Liver (tissue), 8 donors: ENCODE measurements at regions not wholly inside any gene's neighbourhood (a gene's known extent, or its start where the extent isn't known, plus 50 kb on each side); places are given as distances from the start of the nearest gene placed in this dataset.
A peak's percentile ranks its signal among the peaks of the same experiment; 100 is the strongest.

Source experiments
- DNase-seq: peaks from one replicate; pipeline ENCODE4 v3.0.0-alpha.2; 2017; ENCODE audit warnings: low spot score
- H3K27ac ChIP-seq, 2 donors: one replicate each; pipeline ENCODE4 v1.7.0; 2013; ENCODE audit warnings: inconsistent platforms in 2 of 2, low read length in 2 of 2, control low read depth in 1 of 2, low read depth in 1 of 2, mild to moderate bottlenecking in 1 of 2
- H3K27me3 ChIP-seq, 4 donors: one replicate each; pipeline versions ENCODE4 v1.6.1 to v1.7.0; 2013; ENCODE audit warnings: low read length in 3 of 4, inconsistent platforms in 1 of 4, mild to moderate bottlenecking in 1 of 4, moderate library complexity in 1 of 4; ENCODE audit not compliant: control insufficient read depth in 4 of 4, insufficient read depth in 4 of 4
- H3K36me3 ChIP-seq, 4 donors: one replicate each; pipeline versions ENCODE4 v1.6.1 to v1.7.0; 2013; ENCODE audit warnings: low read length in 3 of 4, mild to moderate bottlenecking in 3 of 4, low read depth in 1 of 4, moderate library complexity in 1 of 4; ENCODE audit not compliant: control insufficient read depth in 4 of 4, insufficient read depth in 3 of 4
- H3K4me1 ChIP-seq, 4 donors: one replicate each; pipeline versions ENCODE4 v1.6.1 to v1.7.0; 2013; ENCODE audit warnings: low read length in 3 of 4, mild to moderate bottlenecking in 3 of 4, moderate library complexity in 1 of 4; ENCODE audit not compliant: control insufficient read depth in 4 of 4, insufficient read depth in 4 of 4
- H3K4me3 ChIP-seq, 3 donors: one replicate each; pipeline versions ENCODE4 v1.6.1 to v1.7.0; 2013; ENCODE audit warnings: low read length in 3 of 3, control low read depth in 1 of 3, low read depth in 1 of 3, mild to moderate bottlenecking in 1 of 3
- H3K9ac ChIP-seq, 2 donors: one replicate each; pipeline ENCODE4 v1.7.0; 2013; ENCODE audit warnings: low read length in 2 of 2, mild to moderate bottlenecking in 2 of 2, moderate library complexity in 2 of 2, control low read depth in 1 of 2, low read depth in 1 of 2
- H3K9me3 ChIP-seq, 4 donors: one replicate each; pipeline versions ENCODE4 v1.6.1 to v1.7.0; 2013; ENCODE audit warnings: low read length in 3 of 4; ENCODE audit not compliant: control insufficient read depth in 4 of 4
- EGR1 ChIP-seq, 2 donors: IDR thresholded peaks; 2 replicates each; pipeline ENCODE4 v1.6.1; 2016 to 2018; ENCODE audit warnings: antibody characterized with exemption in 2 of 2, low read depth in 2 of 2
- FOXA1 ChIP-seq: IDR thresholded peaks from 2 replicates; pipeline ENCODE4 v1.6.1; 2016; ENCODE audit warnings: antibody characterized with exemption
- FOXA2 ChIP-seq: IDR thresholded peaks from 2 replicates; pipeline ENCODE4 v1.6.1; 2016; ENCODE audit warnings: antibody characterized with exemption
- GABPA ChIP-seq, 2 donors: IDR thresholded peaks in 1 of 2; conservative IDR thresholded peaks in 1 of 2; 2 replicates each; pipeline ENCODE4 v1.6.1; 2016; ENCODE audit warnings: antibody characterized with exemption in 2 of 2, mild to moderate bottlenecking in 1 of 2, moderate library complexity in 1 of 2
- HNF4A ChIP-seq, 2 donors: conservative IDR thresholded peaks; 2 replicates each; pipeline ENCODE4 v1.6.1; 2016; ENCODE audit warnings: antibody characterized with exemption in 2 of 2, mild to moderate bottlenecking in 2 of 2
- HNF4G ChIP-seq: IDR thresholded peaks from 2 replicates; pipeline ENCODE4 v1.6.1; 2016; ENCODE audit warnings: antibody characterized with exemption
- JUND ChIP-seq, 2 donors: IDR thresholded peaks; 2 replicates each; pipeline ENCODE4 v1.6.1; 2016; ENCODE audit warnings: antibody characterized with exemption in 2 of 2
- RAD21 ChIP-seq, 2 donors: IDR thresholded peaks; 2 replicates each; pipeline ENCODE4 v1.6.1; 2016; ENCODE audit warnings: antibody characterized with exemption in 2 of 2, mild to moderate bottlenecking in 2 of 2
- REST ChIP-seq: IDR thresholded peaks from 2 replicates; pipeline ENCODE4 v1.6.1; 2016; ENCODE audit warnings: antibody characterized with exemption, mild to moderate bottlenecking
- RXRA ChIP-seq, 2 donors: IDR thresholded peaks; 2 replicates each; pipeline ENCODE4 v1.6.1; 2017 to 2018; ENCODE audit warnings: antibody characterized with exemption in 2 of 2, mild to moderate bottlenecking in 1 of 2
- YY1 ChIP-seq: IDR thresholded peaks from 2 replicates; pipeline ENCODE4 v1.6.1; 2016; ENCODE audit warnings: antibody characterized with exemption, mild to moderate bottlenecking
- WGBS: extraction: QIAGEN DNeasy Blood & Tissue Kit; methylation state at CpG from one replicate; pipeline ENCODE4 v1.1.7; 2013; 5-methylcytosine and 5-hydroxymethylcytosine counted together
- TF ChIP-seq, protein P1 (sequence below): fragments of 150-350 bp; IDR thresholded peaks from 2 replicates; pipeline ENCODE4 v1.5.1; 2017; ENCODE audit warnings: improper control_type of control experiment, low read depth, low read length; ENCODE audit not compliant: missing input control
- donor health status: healthy.
- donor health status: healthy.
- donor health status: healthy.
- donor health status: healthy.
- donor health status: healthy.

DNA sequence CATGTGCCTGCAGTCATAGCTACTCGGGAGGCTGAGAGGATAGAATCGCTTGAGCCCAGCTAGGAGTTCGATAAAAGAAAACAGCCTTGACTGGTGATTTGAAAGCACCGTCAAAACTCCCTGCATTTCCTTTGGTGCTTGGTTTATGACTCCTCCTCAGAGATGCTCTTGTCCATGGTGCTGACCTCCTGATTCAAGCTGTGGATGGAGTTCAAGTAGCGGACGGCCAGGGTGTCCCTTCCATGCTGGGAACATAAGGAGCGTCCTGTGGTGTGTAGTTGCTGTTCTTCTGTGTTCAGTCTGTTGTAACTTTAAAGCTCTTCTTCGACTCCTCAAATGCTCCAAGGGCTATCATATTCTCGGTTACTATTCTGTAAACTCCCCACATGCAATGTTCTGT lies 382.5 kb upstream of the KIAA1217 start:
- no peak for DNase-seq
- TF ChIP-seq, protein P1, sequence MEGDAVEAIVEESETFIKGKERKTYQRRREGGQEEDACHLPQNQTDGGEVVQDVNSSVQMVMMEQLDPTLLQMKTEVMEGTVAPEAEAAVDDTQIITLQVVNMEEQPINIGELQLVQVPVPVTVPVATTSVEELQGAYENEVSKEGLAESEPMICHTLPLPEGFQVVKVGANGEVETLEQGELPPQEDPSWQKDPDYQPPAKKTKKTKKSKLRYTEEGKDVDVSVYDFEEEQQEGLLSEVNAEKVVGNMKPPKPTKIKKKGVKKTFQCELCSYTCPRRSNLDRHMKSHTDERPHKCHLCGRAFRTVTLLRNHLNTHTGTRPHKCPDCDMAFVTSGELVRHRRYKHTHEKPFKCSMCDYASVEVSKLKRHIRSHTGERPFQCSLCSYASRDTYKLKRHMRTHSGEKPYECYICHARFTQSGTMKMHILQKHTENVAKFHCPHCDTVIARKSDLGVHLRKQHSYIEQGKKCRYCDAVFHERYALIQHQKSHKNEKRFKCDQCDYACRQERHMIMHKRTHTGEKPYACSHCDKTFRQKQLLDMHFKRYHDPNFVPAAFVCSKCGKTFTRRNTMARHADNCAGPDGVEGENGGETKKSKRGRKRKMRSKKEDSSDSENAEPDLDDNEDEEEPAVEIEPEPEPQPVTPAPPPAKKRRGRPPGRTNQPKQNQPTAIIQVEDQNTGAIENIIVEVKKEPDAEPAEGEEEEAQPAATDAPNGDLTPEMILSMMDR, result no peak
- TF ChIP-seq REST (peak; percentile 98), YY1 (no peak)
- Histone ChIP-seq H3K9ac (no peak overlapping the region), H3K9me3 (no peaks in the 10 kb centered on the region), H3K36me3 (no peaks in the 10 kb centered on the region), H3K27me3 (no peaks in the 10 kb centered on the region), H3K27ac (no peak overlapping the region), H3K4me1 (no peaks in the 10 kb centered on the region), H3K4me3 (no peak overlapping the region)
- WGBS, result 30% methylated on average over 9 of the region's 9 CpGs

DNA sequence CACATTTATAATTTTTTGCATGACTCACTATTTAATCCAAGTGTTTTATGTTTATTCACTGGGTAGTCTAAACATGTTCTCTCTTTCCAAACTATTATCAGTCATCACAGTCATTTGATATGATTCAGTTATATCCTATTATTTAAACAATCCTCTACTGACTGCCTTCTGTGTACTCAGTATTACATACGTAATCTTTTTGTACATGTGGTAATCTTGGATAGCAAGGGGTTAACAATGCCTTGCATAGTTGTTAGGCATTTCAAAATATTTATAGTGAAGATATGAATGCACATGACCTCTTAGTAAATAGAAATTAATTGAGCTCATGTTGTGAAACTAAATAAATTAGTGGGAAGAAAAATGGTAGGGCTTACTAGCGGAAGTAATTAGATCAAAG lies 379.4 kb upstream of the KIAA1217 start:
- H3K27ac ChIP-seq, result no peak overlapping the region
- WGBS, result 72% methylated on average over 2 of the region's 2 CpGs
- no peak for DNase-seq

More for the DNA sequence above, 379.4 kb upstream of the KIAA1217 start:
- Histone ChIP-seq H3K27me3 (no peaks in the 10 kb centered on the region), H3K4me3 (no peak overlapping the region), H3K9me3 (no peaks in the 10 kb centered on the region), H3K9ac (no peak overlapping the region), H3K36me3 (no peaks in the 10 kb centered on the region), H3K4me1 (no peaks in the 10 kb centered on the region)
- no peak for TF ChIP-seq HNF4G
- TF ChIP-seq RXRA (IDR thresholded peaks at IDR 0.05), result no peak
- TF ChIP-seq EGR1 (IDR thresholded peaks at IDR 0.05; ENCODE audit: low read depth in 2 of 2), result no peak
- TF ChIP-seq FOXA1, result no peak
- TF ChIP-seq, protein P1, result no peak
- no peak for TF ChIP-seq RAD21 (IDR thresholded peaks at IDR 0.05)
- TF ChIP-seq GABPA (IDR thresholded peaks at IDR 0.05 in 1 of 2, conservative IDR thresholded peaks at IDR 0.05 in 1 of 2), result no peak
- no peak for TF ChIP-seq HNF4A (conservative IDR thresholded peaks at IDR 0.05)
- TF ChIP-seq FOXA2, result no peak
- TF ChIP-seq REST, result no peak
- TF ChIP-seq JUND (IDR thresholded peaks at IDR 0.05), result no peak
